HEK293 (cell line): ENCODE measurements at regions not wholly inside any gene's neighbourhood (a gene's known extent, or its start where the extent isn't known, plus 50 kb on each side); places are given as distances from the start of the nearest gene placed in this dataset.

Experiments used
- GLI4 ChIP-seq: fragments of 450-650 bp; formaldehyde crosslinking; IDR thresholded peaks from 2 replicates; pipeline ENCODE4 v1.5.1; 2016; ENCODE audit warnings: missing biosample characterization, missing genetic modification characterization
- PRDM1 ChIP-seq: fragments of 450-650 bp; formaldehyde crosslinking; IDR thresholded peaks from 2 replicates; pipeline ENCODE4; 2016; ENCODE audit warnings: missing biosample characterization, missing genetic modification characterization
- YY1 ChIP-seq: fragments of 450-650 bp; formaldehyde crosslinking; IDR thresholded peaks from 2 replicates; pipeline ENCODE4 v1.5.1; 2018; ENCODE audit warnings: missing biosample characterization, missing genetic modification characterization
- ZBTB1 ChIP-seq: fragments of 450-650 bp; formaldehyde crosslinking; IDR thresholded peaks from 2 replicates; pipeline ENCODE4 v1.5.1; 2016; ENCODE audit warnings: missing biosample characterization, missing genetic modification characterization
- ZNF19 ChIP-seq: fragments of 450-650 bp; formaldehyde crosslinking; IDR thresholded peaks from 2 replicates; pipeline ENCODE4; 2016; ENCODE audit warnings: missing biosample characterization, missing genetic modification characterization, low read depth
- ZNF623 ChIP-seq: fragments of 450-650 bp; formaldehyde crosslinking; IDR thresholded peaks from 2 replicates; pipeline ENCODE4 v1.5.1; 2016; ENCODE audit warnings: missing biosample characterization, missing genetic modification characterization
- TF ChIP-seq, protein P1 (sequence below): fragments of 450-650 bp; formaldehyde crosslinking; IDR thresholded peaks from 2 replicates; pipeline ENCODE4 v1.5.1; 2016; ENCODE audit warnings: missing biosample characterization, missing genetic modification characterization
- TF ChIP-seq, protein P2 (sequence below): fragments of 450-650 bp; formaldehyde crosslinking; IDR thresholded peaks from 2 replicates; pipeline ENCODE4 v1.5.1; 2016; ENCODE audit warnings: missing biosample characterization, missing genetic modification characterization
- TF ChIP-seq, protein P3 (sequence below): fragments of 450-650 bp; formaldehyde crosslinking; IDR thresholded peaks from 2 replicates; pipeline ENCODE4 v1.5.1; 2016; ENCODE audit warnings: missing biosample characterization, missing genetic modification characterization

DNA sequence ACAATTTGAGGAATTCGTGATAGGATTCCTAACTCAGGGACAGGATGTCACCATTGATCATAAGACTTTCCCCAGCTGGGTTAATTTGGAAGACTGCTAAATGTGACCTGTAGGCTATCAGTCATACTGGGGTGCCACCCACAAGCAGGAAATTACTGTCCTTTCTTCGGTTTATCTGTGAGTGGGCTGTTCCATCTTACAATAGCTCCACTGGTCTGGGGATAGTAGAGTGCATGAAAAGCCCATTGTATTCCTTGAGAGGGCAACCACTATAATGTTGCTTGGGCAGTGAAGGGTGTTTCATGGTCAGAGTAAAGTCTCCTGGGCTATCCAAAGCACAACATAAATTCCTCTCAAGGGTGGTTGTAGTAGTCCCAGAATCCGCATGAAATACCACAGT, 1523.0 kb upstream of the B3GALT2 start:
- TF ChIP-seq, protein P1, sequence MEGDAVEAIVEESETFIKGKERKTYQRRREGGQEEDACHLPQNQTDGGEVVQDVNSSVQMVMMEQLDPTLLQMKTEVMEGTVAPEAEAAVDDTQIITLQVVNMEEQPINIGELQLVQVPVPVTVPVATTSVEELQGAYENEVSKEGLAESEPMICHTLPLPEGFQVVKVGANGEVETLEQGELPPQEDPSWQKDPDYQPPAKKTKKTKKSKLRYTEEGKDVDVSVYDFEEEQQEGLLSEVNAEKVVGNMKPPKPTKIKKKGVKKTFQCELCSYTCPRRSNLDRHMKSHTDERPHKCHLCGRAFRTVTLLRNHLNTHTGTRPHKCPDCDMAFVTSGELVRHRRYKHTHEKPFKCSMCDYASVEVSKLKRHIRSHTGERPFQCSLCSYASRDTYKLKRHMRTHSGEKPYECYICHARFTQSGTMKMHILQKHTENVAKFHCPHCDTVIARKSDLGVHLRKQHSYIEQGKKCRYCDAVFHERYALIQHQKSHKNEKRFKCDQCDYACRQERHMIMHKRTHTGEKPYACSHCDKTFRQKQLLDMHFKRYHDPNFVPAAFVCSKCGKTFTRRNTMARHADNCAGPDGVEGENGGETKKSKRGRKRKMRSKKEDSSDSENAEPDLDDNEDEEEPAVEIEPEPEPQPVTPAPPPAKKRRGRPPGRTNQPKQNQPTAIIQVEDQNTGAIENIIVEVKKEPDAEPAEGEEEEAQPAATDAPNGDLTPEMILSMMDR (tag by site-specific recombination) = no peak
- TF ChIP-seq ZNF19 (tag by site-specific recombination) (no peak), GLI4 (no peak), YY1 (tag by site-specific recombination) (no peak), PRDM1 (tag by site-specific recombination) (no peak), ZBTB1 (no peak), ZNF623 (tag by site-specific recombination) (no peak)
- TF ChIP-seq, protein P2, sequence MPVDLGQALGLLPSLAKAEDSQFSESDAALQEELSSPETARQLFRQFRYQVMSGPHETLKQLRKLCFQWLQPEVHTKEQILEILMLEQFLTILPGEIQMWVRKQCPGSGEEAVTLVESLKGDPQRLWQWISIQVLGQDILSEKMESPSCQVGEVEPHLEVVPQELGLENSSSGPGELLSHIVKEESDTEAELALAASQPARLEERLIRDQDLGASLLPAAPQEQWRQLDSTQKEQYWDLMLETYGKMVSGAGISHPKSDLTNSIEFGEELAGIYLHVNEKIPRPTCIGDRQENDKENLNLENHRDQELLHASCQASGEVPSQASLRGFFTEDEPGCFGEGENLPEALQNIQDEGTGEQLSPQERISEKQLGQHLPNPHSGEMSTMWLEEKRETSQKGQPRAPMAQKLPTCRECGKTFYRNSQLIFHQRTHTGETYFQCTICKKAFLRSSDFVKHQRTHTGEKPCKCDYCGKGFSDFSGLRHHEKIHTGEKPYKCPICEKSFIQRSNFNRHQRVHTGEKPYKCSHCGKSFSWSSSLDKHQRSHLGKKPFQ (tag by site-specific recombination) = no peak
- TF ChIP-seq, protein P3, sequence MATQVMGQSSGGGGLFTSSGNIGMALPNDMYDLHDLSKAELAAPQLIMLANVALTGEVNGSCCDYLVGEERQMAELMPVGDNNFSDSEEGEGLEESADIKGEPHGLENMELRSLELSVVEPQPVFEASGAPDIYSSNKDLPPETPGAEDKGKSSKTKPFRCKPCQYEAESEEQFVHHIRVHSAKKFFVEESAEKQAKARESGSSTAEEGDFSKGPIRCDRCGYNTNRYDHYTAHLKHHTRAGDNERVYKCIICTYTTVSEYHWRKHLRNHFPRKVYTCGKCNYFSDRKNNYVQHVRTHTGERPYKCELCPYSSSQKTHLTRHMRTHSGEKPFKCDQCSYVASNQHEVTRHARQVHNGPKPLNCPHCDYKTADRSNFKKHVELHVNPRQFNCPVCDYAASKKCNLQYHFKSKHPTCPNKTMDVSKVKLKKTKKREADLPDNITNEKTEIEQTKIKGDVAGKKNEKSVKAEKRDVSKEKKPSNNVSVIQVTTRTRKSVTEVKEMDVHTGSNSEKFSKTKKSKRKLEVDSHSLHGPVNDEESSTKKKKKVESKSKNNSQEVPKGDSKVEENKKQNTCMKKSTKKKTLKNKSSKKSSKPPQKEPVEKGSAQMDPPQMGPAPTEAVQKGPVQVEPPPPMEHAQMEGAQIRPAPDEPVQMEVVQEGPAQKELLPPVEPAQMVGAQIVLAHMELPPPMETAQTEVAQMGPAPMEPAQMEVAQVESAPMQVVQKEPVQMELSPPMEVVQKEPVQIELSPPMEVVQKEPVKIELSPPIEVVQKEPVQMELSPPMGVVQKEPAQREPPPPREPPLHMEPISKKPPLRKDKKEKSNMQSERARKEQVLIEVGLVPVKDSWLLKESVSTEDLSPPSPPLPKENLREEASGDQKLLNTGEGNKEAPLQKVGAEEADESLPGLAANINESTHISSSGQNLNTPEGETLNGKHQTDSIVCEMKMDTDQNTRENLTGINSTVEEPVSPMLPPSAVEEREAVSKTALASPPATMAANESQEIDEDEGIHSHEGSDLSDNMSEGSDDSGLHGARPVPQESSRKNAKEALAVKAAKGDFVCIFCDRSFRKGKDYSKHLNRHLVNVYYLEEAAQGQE (tag by site-specific recombination) = no peak
